SK-N-SH treated with all-trans-retinoic acid at 6 μM for 48 hours (cell line): ENCODE measurements at regions not wholly inside any gene's neighbourhood (a gene's known extent, or its start where the extent isn't known, plus 50 kb on each side); places are given as distances from the start of the nearest gene placed in this dataset.

Experiments
- ATAC-seq: fragments of 200-7000 bp; cut with Tn5 transposase; 3 replicates; pipeline ENCODE4 v1.9.1; 2020; ENCODE audit warnings: mild to moderate bottlenecking, moderate library complexity
- ARNTL ChIP-seq: fragments of 450-650 bp; formaldehyde crosslinking; IDR thresholded peaks from 2 replicates; pipeline ENCODE4 v1.5.0; 2020; ENCODE audit warnings: low read depth, mild to moderate bottlenecking, moderate library complexity, borderline replicate concordance
- BACH2 ChIP-seq: fragments of 250-450 bp; sonication (Bioruptor Pico); IDR thresholded peaks from 2 replicates; pipeline ENCODE4 v1.9.0; 2021; ENCODE audit warnings: mild to moderate bottlenecking, borderline replicate concordance
- CSDC2 ChIP-seq: fragments of 250-450 bp; sonication (Bioruptor Pico); IDR thresholded peaks from 2 replicates; pipeline ENCODE4 v1.5.0; 2020; ENCODE audit warnings: mild to moderate bottlenecking, moderate library complexity
- GLIS3 ChIP-seq: fragments of 250-450 bp; sonication (Bioruptor Pico); IDR thresholded peaks from 2 replicates; pipeline ENCODE4 v1.5.0; 2020; ENCODE audit warnings: mild to moderate bottlenecking, moderate library complexity
- ISL1 ChIP-seq: fragments of 250-450 bp; sonication (Bioruptor Pico); IDR thresholded peaks from 2 replicates; pipeline ENCODE4 v2.1.2; 2022; ENCODE audit warnings: mild to moderate bottlenecking, moderate library complexity
- OSR1 ChIP-seq: fragments of 250-450 bp; sonication (Bioruptor Pico); IDR thresholded peaks from 2 replicates; pipeline ENCODE4 v1.8.0; 2022; ENCODE audit warnings: moderate library complexity, mild to moderate bottlenecking, inconsistent platforms
- PPARA ChIP-seq: fragments of 250-450 bp; sonication (Bioruptor Pico); IDR thresholded peaks from 2 replicates; pipeline ENCODE4 v1.5.0; 2020; ENCODE audit warnings: mild to moderate bottlenecking, borderline replicate concordance
- RARB ChIP-seq: fragments of 250-450 bp; sonication (Bioruptor Pico); IDR thresholded peaks from 2 replicates; pipeline ENCODE4 v1.8.0; 2021; ENCODE audit warnings: mild to moderate bottlenecking, moderate library complexity
- SNAI2 ChIP-seq: fragments of 250-450 bp; sonication (Bioruptor Pico); IDR thresholded peaks from 2 replicates; pipeline ENCODE4 v1.5.0; 2020; ENCODE audit warnings: mild to moderate bottlenecking, moderate library complexity
- TCF4 ChIP-seq: fragments of 250-450 bp; sonication (Bioruptor Pico); IDR thresholded peaks from 2 replicates; pipeline ENCODE4 v1.8.0; 2021; ENCODE audit warnings: mild to moderate bottlenecking, moderate library complexity, borderline replicate concordance
- TOX ChIP-seq: fragments of 250-450 bp; sonication (Bioruptor Pico); IDR thresholded peaks from 2 replicates; pipeline ENCODE4 v1.8.0; 2021; ENCODE audit warnings: mild to moderate bottlenecking, moderate library complexity, borderline replicate concordance
- ZC3H10 ChIP-seq: fragments of 250-450 bp; sonication (Bioruptor Pico); IDR thresholded peaks from 2 replicates; pipeline ENCODE4 v1.5.1; 2021; ENCODE audit warnings: mild to moderate bottlenecking, moderate library complexity
- ZFP3 ChIP-seq: fragments of 250-450 bp; sonication (Bioruptor Pico); IDR thresholded peaks from 2 replicates; pipeline ENCODE4 v1.5.0; 2020; ENCODE audit warnings: mild to moderate bottlenecking, moderate library complexity
- ZFP30 ChIP-seq: fragments of 450-650 bp; formaldehyde crosslinking; IDR thresholded peaks from 2 replicates; pipeline ENCODE4 v1.5.0; 2022; ENCODE audit warnings: mild to moderate bottlenecking, moderate library complexity
- ZNF565 ChIP-seq: fragments of 450-650 bp; formaldehyde crosslinking; conservative IDR thresholded peaks from 2 replicates; pipeline ENCODE4 v1.5.0; 2020; ENCODE audit warnings: low read depth, mild to moderate bottlenecking, moderate library complexity
- ZNF70 ChIP-seq: fragments of 450-650 bp; formaldehyde crosslinking; IDR thresholded peaks from 2 replicates; pipeline ENCODE4 v1.5.0; 2020; ENCODE audit warnings: mild to moderate bottlenecking, moderate library complexity
- ZNF8 ChIP-seq: fragments of 450-650 bp; formaldehyde crosslinking; IDR thresholded peaks from 2 replicates; pipeline ENCODE4 v1.5.0; 2020; ENCODE audit warnings: mild to moderate bottlenecking, moderate library complexity
- TF ChIP-seq, protein P1 (sequence below): fragments of 250-450 bp; sonication (Bioruptor Pico); IDR thresholded peaks from 2 replicates; pipeline ENCODE4 v1.5.1; 2021; ENCODE audit warnings: mild to moderate bottlenecking, moderate library complexity
- TF ChIP-seq, protein P2 (sequence below): fragments of 250-450 bp; sonication (Bioruptor Pico); IDR thresholded peaks from 2 replicates; pipeline ENCODE4 v1.5.0; 2020; ENCODE audit warnings: mild to moderate bottlenecking, moderate library complexity
- TF ChIP-seq, protein P3 (sequence below): fragments of 250-450 bp; sonication (Bioruptor Pico); IDR thresholded peaks from 2 replicates; pipeline ENCODE4 v1.8.0; 2020; ENCODE audit warnings: mild to moderate bottlenecking, moderate library complexity, borderline replicate concordance
- TF ChIP-seq, protein P4 (sequence below): fragments of 250-450 bp; sonication (Bioruptor Pico); IDR thresholded peaks from 2 replicates; pipeline ENCODE4 v1.5.1; 2020; ENCODE audit warnings: low read depth, mild to moderate bottlenecking, moderate library complexity
- TF ChIP-seq, protein P5 (sequence below): fragments of 250-450 bp; sonication (Bioruptor Pico); IDR thresholded peaks from 2 replicates; pipeline ENCODE4 v1.8.0; 2021; ENCODE audit warnings: low read depth, mild to moderate bottlenecking, moderate library complexity, borderline replicate concordance

DNA sequence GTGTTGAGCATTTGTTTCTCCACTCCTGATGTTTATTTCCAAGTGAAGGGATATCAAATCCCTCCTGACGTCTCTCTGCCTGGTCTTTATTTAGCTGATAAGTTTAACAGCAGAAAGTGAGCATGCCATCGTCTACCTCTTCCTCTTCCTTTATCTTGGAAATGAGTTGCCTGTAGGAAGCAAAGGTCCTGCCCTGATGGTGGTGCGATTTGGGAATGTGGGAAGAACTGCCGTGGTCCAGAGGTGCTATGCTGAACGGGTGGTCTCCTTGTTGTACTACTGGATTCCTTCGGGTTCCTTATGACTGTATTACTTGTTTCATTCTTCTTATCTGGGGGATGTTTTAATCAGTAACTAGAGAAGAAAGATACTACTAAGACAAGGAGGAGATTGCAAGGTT, 217.5 kb downstream of the PMAIP1 start:
- TF ChIP-seq ZNF70 (no peak), SNAI2 (no peak), CSDC2 (CRISPR knock-in tag) (no peak), ISL1 (CRISPR knock-in tag) (no peak), ZC3H10 (CRISPR knock-in tag) (no peak), OSR1 (CRISPR knock-in tag) (no peak), ZFP30 (CRISPR knock-in tag) (no peak), ZNF8 (CRISPR knock-in tag) (no peak), TCF4 (CRISPR knock-in tag) (no peak), ZNF565 (no peak), GLIS3 (CRISPR knock-in tag) (no peak), ZFP3 (no peak), RARB (CRISPR knock-in tag) (no peak), TOX (CRISPR knock-in tag) (no peak)
- TF ChIP-seq, protein P1, sequence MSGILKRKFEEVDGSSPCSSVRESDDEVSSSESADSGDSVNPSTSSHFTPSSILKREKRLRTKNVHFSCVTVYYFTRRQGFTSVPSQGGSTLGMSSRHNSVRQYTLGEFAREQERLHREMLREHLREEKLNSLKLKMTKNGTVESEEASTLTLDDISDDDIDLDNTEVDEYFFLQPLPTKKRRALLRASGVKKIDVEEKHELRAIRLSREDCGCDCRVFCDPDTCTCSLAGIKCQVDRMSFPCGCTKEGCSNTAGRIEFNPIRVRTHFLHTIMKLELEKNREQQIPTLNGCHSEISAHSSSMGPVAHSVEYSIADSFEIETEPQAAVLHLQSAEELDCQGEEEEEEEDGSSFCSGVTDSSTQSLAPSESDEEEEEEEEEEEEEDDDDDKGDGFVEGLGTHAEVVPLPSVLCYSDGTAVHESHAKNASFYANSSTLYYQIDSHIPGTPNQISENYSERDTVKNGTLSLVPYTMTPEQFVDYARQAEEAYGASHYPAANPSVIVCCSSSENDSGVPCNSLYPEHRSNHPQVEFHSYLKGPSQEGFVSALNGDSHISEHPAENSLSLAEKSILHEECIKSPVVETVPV (CRISPR knock-in tag): no peak
- TF ChIP-seq, protein P2, sequence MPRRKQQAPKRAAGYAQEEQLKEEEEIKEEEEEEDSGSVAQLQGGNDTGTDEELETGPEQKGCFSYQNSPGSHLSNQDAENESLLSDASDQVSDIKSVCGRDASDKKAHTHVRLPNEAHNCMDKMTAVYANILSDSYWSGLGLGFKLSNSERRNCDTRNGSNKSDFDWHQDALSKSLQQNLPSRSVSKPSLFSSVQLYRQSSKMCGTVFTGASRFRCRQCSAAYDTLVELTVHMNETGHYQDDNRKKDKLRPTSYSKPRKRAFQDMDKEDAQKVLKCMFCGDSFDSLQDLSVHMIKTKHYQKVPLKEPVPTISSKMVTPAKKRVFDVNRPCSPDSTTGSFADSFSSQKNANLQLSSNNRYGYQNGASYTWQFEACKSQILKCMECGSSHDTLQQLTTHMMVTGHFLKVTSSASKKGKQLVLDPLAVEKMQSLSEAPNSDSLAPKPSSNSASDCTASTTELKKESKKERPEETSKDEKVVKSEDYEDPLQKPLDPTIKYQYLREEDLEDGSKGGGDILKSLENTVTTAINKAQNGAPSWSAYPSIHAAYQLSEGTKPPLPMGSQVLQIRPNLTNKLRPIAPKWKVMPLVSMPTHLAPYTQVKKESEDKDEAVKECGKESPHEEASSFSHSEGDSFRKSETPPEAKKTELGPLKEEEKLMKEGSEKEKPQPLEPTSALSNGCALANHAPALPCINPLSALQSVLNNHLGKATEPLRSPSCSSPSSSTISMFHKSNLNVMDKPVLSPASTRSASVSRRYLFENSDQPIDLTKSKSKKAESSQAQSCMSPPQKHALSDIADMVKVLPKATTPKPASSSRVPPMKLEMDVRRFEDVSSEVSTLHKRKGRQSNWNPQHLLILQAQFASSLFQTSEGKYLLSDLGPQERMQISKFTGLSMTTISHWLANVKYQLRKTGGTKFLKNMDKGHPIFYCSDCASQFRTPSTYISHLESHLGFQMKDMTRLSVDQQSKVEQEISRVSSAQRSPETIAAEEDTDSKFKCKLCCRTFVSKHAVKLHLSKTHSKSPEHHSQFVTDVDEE (CRISPR knock-in tag): no peak
- TF ChIP-seq, protein P3, sequence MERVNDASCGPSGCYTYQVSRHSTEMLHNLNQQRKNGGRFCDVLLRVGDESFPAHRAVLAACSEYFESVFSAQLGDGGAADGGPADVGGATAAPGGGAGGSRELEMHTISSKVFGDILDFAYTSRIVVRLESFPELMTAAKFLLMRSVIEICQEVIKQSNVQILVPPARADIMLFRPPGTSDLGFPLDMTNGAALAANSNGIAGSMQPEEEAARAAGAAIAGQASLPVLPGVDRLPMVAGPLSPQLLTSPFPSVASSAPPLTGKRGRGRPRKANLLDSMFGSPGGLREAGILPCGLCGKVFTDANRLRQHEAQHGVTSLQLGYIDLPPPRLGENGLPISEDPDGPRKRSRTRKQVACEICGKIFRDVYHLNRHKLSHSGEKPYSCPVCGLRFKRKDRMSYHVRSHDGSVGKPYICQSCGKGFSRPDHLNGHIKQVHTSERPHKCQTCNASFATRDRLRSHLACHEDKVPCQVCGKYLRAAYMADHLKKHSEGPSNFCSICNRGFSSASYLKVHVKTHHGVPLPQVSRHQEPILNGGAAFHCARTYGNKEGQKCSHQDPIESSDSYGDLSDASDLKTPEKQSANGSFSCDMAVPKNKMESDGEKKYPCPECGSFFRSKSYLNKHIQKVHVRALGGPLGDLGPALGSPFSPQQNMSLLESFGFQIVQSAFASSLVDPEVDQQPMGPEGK (CRISPR knock-in tag): no peak
- ATAC-seq: no peak

DNA sequence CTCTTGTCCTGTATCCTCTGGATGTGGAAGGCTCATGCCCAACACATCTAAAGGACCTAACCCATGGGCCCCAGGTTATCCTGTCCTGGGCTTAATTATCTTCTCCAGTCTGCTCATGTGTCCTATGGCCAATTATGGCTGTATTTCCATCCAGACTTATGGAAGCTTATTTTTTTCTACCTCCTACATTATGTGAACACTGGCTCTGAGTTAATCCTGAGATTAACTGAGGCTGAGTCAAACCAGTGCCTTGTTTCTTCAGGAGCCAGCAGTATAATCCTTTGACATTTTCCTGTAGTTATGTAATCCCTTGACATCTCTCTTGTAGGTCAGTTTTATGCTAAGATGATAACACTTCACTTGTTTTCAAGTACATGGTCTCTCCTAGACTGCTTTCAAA, 213.6 kb downstream of the PMAIP1 start:
- no peak for ATAC-seq
- TF ChIP-seq ISL1 (CRISPR knock-in tag): no peak
- TF ChIP-seq BACH2 (CRISPR knock-in tag): no peak
- no peak for TF ChIP-seq ZFP30 (CRISPR knock-in tag)
- no peak for TF ChIP-seq TCF4 (CRISPR knock-in tag)
- no peak for TF ChIP-seq SNAI2
- no peak for TF ChIP-seq CSDC2 (CRISPR knock-in tag)
- TF ChIP-seq ARNTL (CRISPR knock-in tag): no peak
- no peak for TF ChIP-seq OSR1 (CRISPR knock-in tag)
- TF ChIP-seq, protein P4, sequence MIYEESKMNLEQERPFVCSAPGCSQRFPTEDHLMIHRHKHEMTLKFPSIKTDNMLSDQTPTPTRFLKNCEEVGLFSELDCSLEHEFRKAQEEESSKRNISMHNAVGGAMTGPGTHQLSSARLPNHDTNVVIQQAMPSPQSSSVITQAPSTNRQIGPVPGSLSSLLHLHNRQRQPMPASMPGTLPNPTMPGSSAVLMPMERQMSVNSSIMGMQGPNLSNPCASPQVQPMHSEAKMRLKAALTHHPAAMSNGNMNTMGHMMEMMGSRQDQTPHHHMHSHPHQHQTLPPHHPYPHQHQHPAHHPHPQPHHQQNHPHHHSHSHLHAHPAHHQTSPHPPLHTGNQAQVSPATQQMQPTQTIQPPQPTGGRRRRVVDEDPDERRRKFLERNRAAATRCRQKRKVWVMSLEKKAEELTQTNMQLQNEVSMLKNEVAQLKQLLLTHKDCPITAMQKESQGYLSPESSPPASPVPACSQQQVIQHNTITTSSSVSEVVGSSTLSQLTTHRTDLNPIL (CRISPR knock-in tag): no peak
- TF ChIP-seq, protein P1 (CRISPR knock-in tag): no peak
- TF ChIP-seq TOX (CRISPR knock-in tag): no peak
- TF ChIP-seq ZNF70: no peak
- TF ChIP-seq, all 23 proteins: peak for 0

DNA sequence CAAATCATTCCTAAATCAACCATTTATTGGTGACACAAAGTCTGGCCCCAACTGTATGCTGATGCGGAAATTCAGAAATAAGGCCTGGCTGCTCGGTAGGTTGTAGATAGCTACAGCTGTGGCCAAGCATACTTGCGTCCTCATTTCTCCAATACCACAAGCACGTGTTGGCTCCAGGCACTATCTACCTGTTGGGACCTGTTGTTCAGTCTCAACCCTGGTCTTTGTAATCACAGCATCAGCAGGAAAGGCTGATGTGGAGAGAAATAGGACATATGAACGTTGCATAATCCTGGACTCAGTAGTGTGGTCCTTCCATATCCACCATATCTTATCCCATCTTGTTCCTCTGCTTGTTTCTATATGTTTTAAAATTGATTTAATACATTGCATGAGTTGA, 212.6 kb downstream of the PMAIP1 start:
- ATAC-seq: no peak
- no peak for TF ChIP-seq RARB (CRISPR knock-in tag)
- no peak for TF ChIP-seq TCF4 (CRISPR knock-in tag)
- no peak for TF ChIP-seq ZNF8 (CRISPR knock-in tag)
- no peak for TF ChIP-seq ZC3H10 (CRISPR knock-in tag)
- TF ChIP-seq, protein P1 (CRISPR knock-in tag): no peak
- no peak for TF ChIP-seq ARNTL (CRISPR knock-in tag)
- no peak for TF ChIP-seq BACH2 (CRISPR knock-in tag)
- TF ChIP-seq PPARA: no peak
- no peak for TF ChIP-seq CSDC2 (CRISPR knock-in tag)
- TF ChIP-seq ZNF70: no peak
- no peak for TF ChIP-seq OSR1 (CRISPR knock-in tag)
- TF ChIP-seq, protein P3 (CRISPR knock-in tag): no peak
- TF ChIP-seq, protein P5, sequence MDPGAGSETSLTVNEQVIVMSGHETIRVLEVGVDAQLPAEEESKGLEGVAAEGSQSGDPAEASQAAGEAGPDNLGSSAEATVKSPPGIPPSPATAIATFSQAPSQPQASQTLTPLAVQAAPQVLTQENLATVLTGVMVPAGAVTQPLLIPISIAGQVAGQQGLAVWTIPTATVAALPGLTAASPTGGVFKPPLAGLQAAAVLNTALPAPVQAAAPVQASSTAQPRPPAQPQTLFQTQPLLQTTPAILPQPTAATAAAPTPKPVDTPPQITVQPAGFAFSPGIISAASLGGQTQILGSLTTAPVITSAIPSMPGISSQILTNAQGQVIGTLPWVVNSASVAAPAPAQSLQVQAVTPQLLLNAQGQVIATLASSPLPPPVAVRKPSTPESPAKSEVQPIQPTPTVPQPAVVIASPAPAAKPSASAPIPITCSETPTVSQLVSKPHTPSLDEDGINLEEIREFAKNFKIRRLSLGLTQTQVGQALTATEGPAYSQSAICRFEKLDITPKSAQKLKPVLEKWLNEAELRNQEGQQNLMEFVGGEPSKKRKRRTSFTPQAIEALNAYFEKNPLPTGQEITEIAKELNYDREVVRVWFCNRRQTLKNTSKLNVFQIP (CRISPR knock-in tag): no peak
